ENCODE measurements at regions not wholly inside any gene's neighbourhood (a gene's known extent, or its start where the extent isn't known, plus 50 kb on each side); places are given as distances from the start of the nearest gene placed in this dataset.
A peak's percentile ranks its signal among the peaks of the same experiment; 100 is the strongest.

GRCh38 chr7:155918720-155919390, 106.6 kb upstream of the SHH start (continued):
- TF ChIP-seq MAFK (conservative IDR thresholded peaks at IDR 0.05 in 1 of 2, IDR thresholded peaks at IDR 0.05 in 1 of 2; ENCODE audit: low read length in 2 of 2) (no peak), ZFX (CRISPR knock-in tag; IDR thresholded peaks at IDR 0.05; ENCODE audit: low read depth) (peak; percentile 60; the same call in 1 of the 2 replicates), MXD3 (CRISPR knock-in tag; IDR thresholded peaks at IDR 0.05) (0 out of 2 replicates have a peak, but pooled peaks have one; percentile 29), MED1 (CRISPR knock-in tag; IDR thresholded peaks at IDR 0.05) (peak; percentile 61; the same call in 1 of the 2 replicates), DR1 (CRISPR knock-in tag; IDR thresholded peaks at IDR 0.05) (no peak), ZMYM4 (CRISPR knock-in tag; IDR thresholded peaks at IDR 0.05) (peak; percentile 45; the same call in 1 of the 2 replicates), ZNF879 (CRISPR knock-in tag; IDR thresholded peaks at IDR 0.05) (no peak), NCOA5 (CRISPR knock-in tag; IDR thresholded peaks at IDR 0.05) (no peak), ZNF850 (CRISPR knock-in tag; conservative IDR thresholded peaks at IDR 0.05) (no peak), NFE2 (CRISPR knock-in tag; IDR thresholded peaks at IDR 0.05) (no peak), RAD51 (IDR thresholded peaks at IDR 0.05; ENCODE audit: borderline replicate concordance) (0 out of 2 replicates have a peak, but pooled peaks have one; percentile 7), ZBTB46 (CRISPR knock-in tag; IDR thresholded peaks at IDR 0.05; ENCODE audit: borderline replicate concordance) (no peak), MYPOP (CRISPR knock-in tag; IDR thresholded peaks at IDR 0.05) (peak; percentile 57; the same call in 1 of the 2 replicates), HOXA3 (CRISPR knock-in tag; IDR thresholded peaks at IDR 0.05) (peak; percentile 54), BHLHE40 (IDR thresholded peaks at IDR 0.05; ENCODE audit: low read length) (peak; percentile 89), ZNF121 (CRISPR knock-in tag; IDR thresholded peaks at IDR 0.05) (no peak), GPBP1L1 (CRISPR knock-in tag; IDR thresholded peaks at IDR 0.05) (no peak), FOXK1 (CRISPR knock-in tag; IDR thresholded peaks at IDR 0.05; ENCODE audit: borderline replicate concordance, low read depth) (peak; percentile 52; the same call in 1 of the 2 replicates), CHD4 (IDR thresholded peaks at IDR 0.05; ENCODE audit: borderline replicate concordance, low read length) (0 out of 2 replicates have a peak, but pooled peaks have one; percentile 32), BCL6 (CRISPR knock-in tag; IDR thresholded peaks at IDR 0.05) (peak; percentile 92), ZNF557 (CRISPR knock-in tag; IDR thresholded peaks at IDR 0.05) (no peak), AKAP8 (CRISPR knock-in tag; IDR thresholded peaks at IDR 0.05) (no peak), SIN3B (IDR thresholded peaks at IDR 0.05; ENCODE audit: low read length) (no peak), SKI (IDR thresholded peaks at IDR 0.05; ENCODE audit: partially characterized antibody) (peak; percentile 71)

Measured in HepG2 (cell line).